GM10266 (cell line): ENCODE measurements at regions not wholly inside any gene's neighbourhood (a gene's known extent, or its start where the extent isn't known, plus 50 kb on each side); places are given as distances from the start of the nearest gene placed in this dataset.

ENCODE experiments used
- DNase-seq: peaks from one replicate; pipeline ENCODE4 v3.0.0; 2012; ENCODE audit errors: extremely low spot score
- TF ChIP-seq, protein P1 (sequence below): IDR thresholded peaks from 2 replicates; pipeline ENCODE4 v1.5.1; 2012; ENCODE audit warnings: mild to moderate bottlenecking, low read depth; ENCODE audit not compliant: control insufficient read depth, insufficient read depth; ENCODE audit errors: missing control alignments

DNA sequence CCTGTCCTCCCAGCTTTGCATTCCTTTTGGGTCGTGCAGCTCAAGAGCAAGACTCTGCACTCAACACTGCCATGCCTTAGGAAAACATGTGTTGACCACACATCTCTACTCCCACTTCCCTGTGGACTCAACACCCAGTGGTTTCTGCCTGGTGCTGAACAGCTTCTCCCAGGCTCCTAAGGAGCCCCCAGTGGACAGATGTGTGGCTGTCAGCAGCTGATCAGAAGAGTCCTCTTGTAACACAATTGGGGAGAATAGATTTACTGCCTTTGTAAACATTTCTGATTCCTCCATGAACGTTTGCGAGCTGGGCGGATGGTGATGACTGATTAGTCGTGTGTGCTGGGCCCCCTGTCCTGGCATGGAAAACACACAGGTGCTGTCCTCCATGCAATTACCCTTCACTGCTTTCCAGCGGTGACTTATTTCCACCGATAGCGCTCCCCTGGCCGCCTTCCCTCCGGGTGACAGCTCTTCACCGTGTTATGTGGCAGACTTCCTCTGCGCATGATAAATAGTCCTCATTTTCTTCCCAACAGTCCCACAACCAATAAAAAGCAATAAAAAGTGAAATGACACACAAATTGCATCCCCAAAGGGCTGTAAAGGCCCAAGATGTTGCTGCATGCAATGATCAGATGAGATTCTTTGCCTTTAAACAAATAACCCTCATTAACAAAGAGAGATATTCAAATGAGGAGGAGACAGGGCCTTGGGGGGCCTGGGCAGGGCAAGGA lies 249.4 kb upstream of the AJAP1 start:
- TF ChIP-seq, protein P1, sequence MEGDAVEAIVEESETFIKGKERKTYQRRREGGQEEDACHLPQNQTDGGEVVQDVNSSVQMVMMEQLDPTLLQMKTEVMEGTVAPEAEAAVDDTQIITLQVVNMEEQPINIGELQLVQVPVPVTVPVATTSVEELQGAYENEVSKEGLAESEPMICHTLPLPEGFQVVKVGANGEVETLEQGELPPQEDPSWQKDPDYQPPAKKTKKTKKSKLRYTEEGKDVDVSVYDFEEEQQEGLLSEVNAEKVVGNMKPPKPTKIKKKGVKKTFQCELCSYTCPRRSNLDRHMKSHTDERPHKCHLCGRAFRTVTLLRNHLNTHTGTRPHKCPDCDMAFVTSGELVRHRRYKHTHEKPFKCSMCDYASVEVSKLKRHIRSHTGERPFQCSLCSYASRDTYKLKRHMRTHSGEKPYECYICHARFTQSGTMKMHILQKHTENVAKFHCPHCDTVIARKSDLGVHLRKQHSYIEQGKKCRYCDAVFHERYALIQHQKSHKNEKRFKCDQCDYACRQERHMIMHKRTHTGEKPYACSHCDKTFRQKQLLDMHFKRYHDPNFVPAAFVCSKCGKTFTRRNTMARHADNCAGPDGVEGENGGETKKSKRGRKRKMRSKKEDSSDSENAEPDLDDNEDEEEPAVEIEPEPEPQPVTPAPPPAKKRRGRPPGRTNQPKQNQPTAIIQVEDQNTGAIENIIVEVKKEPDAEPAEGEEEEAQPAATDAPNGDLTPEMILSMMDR = no peak
- no peak for DNase-seq

DNA sequence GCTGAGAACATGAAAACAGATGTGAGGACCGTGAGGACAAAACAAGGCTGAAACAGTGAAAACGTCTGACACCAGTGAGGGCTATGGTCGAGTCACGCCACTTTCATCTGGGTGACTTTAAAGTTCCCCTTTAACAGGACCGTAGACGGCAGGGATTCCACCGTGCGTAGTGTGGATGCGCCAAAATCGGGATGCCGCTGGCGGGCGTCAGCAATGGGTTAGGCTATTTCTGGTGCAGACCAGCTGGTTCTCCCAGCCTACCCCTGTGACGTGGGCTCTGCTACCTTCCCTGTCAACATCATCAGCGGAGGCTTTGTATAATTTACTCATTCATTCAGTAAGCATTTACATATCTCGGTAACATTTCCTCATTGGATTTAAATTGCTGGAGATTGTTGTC lies 246.6 kb upstream of the AJAP1 start:
- TF ChIP-seq, protein P1 = no peak
- no peak for DNase-seq

DNA sequence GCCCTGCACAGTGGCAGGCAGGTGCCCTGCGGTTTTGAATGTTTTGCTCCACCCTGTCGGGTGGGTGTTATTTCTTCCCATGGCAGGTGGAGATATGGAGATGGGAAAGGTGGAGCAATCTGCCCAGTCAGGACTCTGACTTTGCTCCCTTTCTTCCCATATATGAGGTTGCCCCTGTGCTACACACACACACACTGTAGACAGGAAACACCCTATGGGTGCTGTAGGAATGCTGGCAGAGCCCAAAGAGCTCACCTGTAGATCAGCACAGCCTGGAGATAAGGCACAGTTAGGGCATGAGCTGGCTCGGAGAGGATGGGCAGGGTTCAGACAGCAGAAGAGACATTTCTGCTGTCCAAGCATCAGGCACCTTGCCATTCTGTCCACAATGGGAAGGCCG lies 246.0 kb upstream of the AJAP1 start:
- TF ChIP-seq, protein P1 = no peak
- DNase-seq = no peak

DNA sequence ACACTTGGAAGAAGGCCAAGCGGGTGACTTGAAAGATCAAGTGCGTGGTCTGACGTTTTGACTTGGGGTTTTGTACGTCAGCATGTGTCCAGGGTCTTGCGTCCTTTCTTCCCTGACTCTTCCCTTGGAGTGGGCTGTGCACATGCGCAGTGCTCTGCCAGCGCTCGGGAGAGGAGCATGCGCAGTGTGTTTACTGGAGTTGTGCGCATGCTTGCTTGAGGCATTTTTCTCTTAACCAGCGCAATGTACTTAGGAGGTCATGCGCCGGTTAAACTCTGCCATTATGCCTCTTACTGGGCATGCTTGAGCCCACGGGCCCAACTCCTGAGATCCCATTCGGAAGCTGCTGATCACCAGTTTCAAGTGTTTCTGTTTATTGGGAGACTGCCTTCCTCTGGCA lies 242.5 kb upstream of the AJAP1 start:
- TF ChIP-seq, protein P1 = no peak

DNA sequence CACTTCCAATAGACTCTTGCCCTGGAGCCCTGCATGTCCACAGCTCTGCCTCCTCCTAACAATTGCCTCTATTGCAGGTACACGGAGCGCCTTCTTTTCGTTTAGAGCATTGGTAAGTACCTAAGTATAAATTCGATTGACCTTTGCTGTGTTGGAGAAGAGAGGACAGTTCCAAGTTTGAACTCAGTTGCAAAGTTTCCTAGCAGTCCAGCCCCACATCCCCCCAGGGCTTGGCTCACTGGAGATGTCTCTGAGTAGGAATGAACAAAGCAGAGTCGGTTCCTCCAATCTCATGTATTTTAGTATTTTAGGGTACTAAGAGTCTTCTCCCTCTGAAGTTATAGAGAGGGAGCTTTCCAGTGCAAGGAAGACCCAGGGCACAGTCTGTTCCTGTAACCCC lies 238.9 kb upstream of the AJAP1 start:
- TF ChIP-seq, protein P1 = no peak

More for the DNA sequence above, 242.5 kb upstream of the AJAP1 start:
- no peak for DNase-seq

DNA sequence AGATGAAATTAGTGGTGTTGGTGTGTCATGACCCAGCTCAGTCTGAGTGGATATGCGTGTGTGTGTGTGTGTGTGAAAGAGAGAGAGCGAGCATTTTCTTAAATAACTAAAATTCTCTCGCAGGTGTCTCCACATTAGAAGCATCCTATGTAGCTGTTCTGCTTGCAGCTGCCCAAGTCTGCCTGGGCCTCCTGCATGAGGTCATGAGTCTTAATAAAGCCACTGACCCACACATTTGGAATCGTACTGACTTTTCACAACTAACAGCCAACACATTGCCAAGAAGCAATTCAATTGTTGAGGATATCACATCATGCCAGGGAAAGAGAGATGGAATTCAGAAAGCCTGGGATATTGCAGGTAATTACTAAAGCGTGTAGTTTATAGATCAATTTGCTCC lies 238.2 kb upstream of the AJAP1 start:
- DNase-seq = no peak
- TF ChIP-seq, protein P1 = no peak

More for the DNA sequence above, 238.9 kb upstream of the AJAP1 start:
- DNase-seq = no peak

DNA sequence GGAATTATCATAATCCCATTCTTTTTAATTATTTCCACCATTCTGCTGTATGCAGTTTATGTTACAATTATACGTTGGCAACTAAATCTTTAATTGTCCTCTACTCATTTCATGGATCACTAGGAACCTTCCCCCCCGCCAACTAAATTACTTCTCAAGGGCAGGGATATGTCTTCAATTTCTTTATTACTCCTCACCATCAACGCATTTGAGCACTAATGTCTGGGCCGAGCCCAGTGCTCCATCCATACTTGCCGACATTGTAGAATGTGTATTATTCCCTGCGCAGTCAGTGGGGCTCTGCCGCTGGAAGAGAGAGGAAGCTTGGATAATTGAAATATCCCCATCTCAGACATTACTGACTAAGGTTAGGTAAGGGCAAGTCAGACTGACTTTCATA lies 236.4 kb upstream of the AJAP1 start:
- no peak for DNase-seq
- TF ChIP-seq, protein P1 = no peak
